ENCODE measurements at regions not wholly inside any gene's neighbourhood (a gene's known extent, or its start where the extent isn't known, plus 50 kb on each side); places are given as distances from the start of the nearest gene placed in this dataset.

GRCh38 chr1:185645162-185645640, 89.0 kb upstream of the HMCN1 start:
- H3K27ac ChIP-seq = no peak overlapping the region
- TF ChIP-seq CTCF (conservative IDR thresholded peaks at IDR 0.05) (no peak), ZFX (IDR thresholded peaks at IDR 0.05) (no peak)

DNA sequence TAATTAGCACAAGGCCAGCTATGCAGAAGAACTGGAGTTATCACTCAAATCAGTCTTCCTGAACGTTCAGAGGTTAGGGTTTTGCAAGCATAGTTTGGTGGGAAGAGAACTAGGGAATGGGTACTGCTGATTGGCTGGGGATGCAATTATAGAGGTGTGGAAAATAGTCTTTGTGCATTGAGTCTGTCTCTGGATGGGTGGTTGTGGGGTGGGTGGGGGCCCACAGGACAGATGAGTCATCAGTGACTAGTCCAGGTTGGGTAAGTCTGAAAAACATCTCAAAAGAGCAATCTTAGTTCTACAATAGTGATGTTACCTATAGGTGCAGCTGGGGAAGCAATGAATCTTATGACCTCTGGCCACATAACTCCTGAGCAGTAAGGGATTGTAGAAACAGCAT, 89.7 kb upstream of the HMCN1 start:
- no peak for TF ChIP-seq ZFX (IDR thresholded peaks at IDR 0.05)
- no peak for TF ChIP-seq CTCF (conservative IDR thresholded peaks at IDR 0.05)
- no peak overlapping the region for H3K27ac ChIP-seq

DNA sequence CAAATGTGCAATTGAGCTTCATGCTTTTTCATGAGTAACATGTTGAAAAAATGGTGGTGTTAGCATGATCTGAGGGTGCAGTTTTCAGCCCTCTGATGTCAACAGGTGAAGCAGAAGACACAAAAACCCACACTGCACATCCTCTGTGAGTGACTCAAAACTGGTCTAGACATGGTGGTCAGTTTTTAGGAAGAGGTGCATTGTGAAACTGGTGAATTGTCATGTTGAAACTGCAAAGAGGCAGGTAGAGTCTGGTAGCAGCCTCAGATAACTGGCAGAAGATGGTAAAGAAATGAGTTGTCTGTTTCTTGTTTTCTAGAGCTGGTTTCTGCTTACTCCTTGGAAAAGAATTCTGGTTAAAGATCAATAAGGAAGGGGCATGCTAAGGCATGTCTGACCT, 97.3 kb upstream of the HMCN1 start:
- TF ChIP-seq ZFX (IDR thresholded peaks at IDR 0.05) (no peak), CTCF (conservative IDR thresholded peaks at IDR 0.05) (no peak)
- no peak overlapping the region for H3K27ac ChIP-seq

- TF ChIP-seq CTCF (conservative IDR thresholded peaks at IDR 0.05) (no peak), ZFX (IDR thresholded peaks at IDR 0.05) (no peak)
- no peak overlapping the region for H3K27ac ChIP-seq
Observed at GRCh38 chr1:185634704-185635103, 99.5 kb upstream of the HMCN1 start.

- no peak overlapping the region for H3K27ac ChIP-seq
- TF ChIP-seq ZFX (IDR thresholded peaks at IDR 0.05) (no peak), CTCF (conservative IDR thresholded peaks at IDR 0.05) (no peak)
Observed at GRCh38 chr1:185632659-185633423, 101.3 kb upstream of the HMCN1 start.

GRCh38 chr1:185631843-185632242, 102.3 kb upstream of the HMCN1 start:
- TF ChIP-seq CTCF (conservative IDR thresholded peaks at IDR 0.05) = no peak
- no peak for TF ChIP-seq ZFX (IDR thresholded peaks at IDR 0.05)
- no peak overlapping the region for H3K27ac ChIP-seq

- H3K27ac ChIP-seq = no peak overlapping the region
- TF ChIP-seq CTCF (conservative IDR thresholded peaks at IDR 0.05) (no peak), ZFX (IDR thresholded peaks at IDR 0.05) (no peak)
Observed at GRCh38 chr1:185627761-185628501, 106.3 kb upstream of the HMCN1 start.

Data from C4-2B (cell line).